ENCODE measurements at regions not wholly inside any gene's neighbourhood (a gene's known extent, or its start where the extent isn't known, plus 50 kb on each side); places are given as distances from the start of the nearest gene placed in this dataset.

DNA sequence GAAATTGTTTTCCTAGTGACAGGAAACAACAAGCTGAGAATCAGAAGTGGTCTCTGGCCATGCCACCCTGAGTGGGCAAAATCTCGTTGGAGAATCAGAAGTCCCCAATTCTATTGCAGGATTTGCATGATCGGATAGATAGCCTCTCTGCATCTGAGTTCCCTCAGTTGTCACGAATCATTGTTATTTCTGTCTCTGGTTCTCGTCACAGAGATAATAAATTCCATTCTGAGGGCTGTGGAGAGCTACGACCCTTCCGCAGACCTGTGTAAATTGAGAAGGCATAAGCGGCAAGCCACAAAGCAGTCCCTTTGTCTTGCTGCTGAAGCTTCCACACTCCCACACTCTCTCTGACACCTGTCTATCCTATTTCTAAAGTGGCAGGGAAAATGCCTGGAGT, 102.4 kb upstream of the CNR1 start:
- H3K27ac ChIP-seq: no peak overlapping the region
- TF ChIP-seq, protein P1, sequence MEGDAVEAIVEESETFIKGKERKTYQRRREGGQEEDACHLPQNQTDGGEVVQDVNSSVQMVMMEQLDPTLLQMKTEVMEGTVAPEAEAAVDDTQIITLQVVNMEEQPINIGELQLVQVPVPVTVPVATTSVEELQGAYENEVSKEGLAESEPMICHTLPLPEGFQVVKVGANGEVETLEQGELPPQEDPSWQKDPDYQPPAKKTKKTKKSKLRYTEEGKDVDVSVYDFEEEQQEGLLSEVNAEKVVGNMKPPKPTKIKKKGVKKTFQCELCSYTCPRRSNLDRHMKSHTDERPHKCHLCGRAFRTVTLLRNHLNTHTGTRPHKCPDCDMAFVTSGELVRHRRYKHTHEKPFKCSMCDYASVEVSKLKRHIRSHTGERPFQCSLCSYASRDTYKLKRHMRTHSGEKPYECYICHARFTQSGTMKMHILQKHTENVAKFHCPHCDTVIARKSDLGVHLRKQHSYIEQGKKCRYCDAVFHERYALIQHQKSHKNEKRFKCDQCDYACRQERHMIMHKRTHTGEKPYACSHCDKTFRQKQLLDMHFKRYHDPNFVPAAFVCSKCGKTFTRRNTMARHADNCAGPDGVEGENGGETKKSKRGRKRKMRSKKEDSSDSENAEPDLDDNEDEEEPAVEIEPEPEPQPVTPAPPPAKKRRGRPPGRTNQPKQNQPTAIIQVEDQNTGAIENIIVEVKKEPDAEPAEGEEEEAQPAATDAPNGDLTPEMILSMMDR (conservative IDR thresholded peaks at IDR 0.05): no peak

DNA sequence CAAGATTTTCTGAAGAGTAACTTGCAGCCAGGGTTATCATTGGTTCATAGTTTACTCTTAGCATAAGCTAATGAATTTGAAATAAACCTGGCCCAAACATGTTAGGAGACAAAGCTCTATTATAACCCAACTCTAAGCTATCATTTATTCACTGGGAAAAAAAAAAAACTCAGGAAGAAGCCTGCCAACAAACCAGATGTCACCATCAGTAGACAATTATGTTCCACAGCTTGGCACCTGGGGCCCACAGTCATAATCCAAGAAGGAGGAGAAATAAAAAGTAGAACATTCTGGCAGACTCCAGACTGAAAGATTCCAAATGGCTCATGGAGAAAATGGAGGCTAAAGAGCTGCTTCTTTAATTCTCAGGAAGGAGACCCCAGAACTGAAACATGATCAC, 100.0 kb upstream of the CNR1 start:
- TF ChIP-seq, protein P1 (conservative IDR thresholded peaks at IDR 0.05): no peak
- H3K27ac ChIP-seq: no peak overlapping the region

DNA sequence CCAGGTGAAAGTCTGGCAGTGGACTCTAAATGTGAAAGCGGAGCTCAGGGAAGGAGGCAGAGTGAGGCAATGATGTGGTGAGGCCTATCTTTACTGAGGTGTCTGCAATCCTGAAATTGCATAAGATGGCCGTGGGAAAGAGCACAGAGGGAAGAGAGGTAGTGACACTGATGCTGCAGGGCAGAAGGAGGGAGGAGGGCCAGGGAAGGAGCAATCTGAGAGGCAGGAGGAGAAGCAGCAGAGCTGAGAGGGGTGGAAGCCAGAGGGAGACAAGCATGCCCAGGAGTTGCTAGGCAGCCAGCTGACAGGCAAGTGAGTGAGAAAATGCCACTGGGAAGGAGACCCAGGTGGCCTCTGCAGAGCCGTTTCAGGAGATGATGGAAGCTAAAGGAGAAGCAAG, 97.4 kb upstream of the CNR1 start:
- no peak overlapping the region for H3K27ac ChIP-seq
- TF ChIP-seq, protein P1 (conservative IDR thresholded peaks at IDR 0.05): no peak

DNA sequence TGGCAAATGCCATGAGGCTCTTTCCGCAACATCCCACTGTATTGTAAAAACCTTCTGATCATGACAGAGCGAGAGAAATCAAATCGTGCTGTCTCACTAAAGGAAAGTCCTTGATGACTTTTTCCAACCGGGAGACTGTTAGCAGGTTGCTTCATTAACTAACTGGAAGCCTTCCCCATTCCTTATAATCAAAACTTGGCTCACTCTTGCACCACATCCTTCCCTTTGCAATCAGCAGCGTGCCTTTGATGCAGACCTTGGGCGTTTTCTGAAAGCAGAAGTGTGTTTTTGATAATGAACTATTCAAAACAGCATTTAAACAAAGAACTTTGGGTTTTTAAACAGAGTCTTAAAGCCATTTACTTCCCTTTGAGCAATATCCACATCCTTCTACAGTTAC, 96.2 kb upstream of the CNR1 start:
- H3K27ac ChIP-seq: no peak overlapping the region
- TF ChIP-seq, protein P1 (conservative IDR thresholded peaks at IDR 0.05): no peak

DNA sequence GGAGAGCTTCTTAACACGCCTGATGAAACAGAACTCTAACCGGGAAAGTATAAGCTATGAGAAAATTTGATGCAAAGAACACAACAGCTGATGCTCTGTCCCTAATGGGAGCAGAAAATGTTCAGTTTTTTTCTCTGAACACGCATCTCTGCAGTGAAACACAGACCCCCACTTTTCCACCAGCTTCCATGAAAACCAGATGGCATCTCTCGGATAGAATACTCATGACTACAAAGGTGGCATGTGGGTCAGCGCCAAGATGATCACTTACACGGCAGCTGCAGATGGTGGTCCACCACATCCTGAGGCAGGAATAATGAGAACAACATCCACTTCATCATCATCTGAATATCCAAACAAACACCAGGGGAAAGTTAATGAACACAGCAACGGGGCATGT, 85.2 kb upstream of the CNR1 start:
- H3K27ac ChIP-seq: no peak overlapping the region
- TF ChIP-seq, protein P1 (conservative IDR thresholded peaks at IDR 0.05): no peak

DNA sequence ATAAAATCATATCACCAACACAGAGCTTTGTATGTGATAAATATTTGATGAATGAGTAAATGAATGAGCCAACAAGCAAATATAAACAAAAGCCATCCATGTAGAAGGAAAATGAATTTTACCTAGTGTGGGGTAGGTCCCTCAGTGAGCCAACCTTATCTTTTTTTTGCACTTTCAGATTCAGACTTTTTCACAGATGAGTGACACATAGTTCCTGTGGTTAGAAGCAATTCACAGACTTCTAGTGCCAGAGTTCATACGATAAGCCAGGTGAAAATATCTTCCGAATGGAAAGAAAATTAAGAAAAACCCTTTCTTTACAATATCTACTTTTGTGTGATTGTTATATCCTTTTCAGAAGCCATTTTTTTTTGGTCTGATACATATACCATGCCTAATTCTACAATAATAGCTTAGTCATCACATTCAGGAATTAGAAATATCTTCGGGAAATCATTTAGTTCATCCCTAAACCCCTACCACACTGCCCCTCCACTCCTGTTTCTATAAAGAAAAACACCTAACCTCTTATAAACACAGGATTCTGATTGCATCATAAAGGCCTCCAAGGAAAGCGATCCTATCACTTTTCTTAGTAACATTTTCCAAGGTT, 82.7 kb upstream of the CNR1 start:
- no peak overlapping the region for H3K27ac ChIP-seq
- TF ChIP-seq, protein P1 (conservative IDR thresholded peaks at IDR 0.05): no peak

DNA sequence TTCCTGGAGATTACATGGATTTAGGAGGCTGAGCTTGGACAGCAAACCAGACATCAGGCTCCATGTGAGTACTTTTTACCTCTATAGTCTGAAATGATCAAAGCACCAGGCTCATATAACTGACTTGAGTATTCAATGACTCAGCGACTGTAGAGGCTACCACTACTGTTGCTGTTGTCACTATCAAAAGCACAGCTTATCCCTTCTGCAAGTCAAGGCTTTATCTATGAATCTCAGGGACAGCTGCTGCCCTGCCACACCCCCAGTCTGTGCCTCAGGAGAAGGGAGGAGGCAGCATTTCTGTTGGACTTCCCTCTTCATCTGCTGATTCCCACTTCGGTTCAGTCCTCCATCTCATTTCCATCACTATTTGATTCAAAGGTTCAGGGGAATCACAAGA, 80.5 kb upstream of the CNR1 start:
- TF ChIP-seq, protein P1 (conservative IDR thresholded peaks at IDR 0.05): no peak
- H3K27ac ChIP-seq: no peak overlapping the region

Data from VCaP (cell line).